ENCODE measurements at regions not wholly inside any gene's neighbourhood (a gene's known extent, or its start where the extent isn't known, plus 50 kb on each side); places are given as distances from the start of the nearest gene placed in this dataset.

GRCh38 chr6:14442242-14442641, 324.7 kb downstream of the CD83 start:
- TF ChIP-seq POLR2A (IDR thresholded peaks at IDR 0.05): no peak
- no peak for TF ChIP-seq CTCF (IDR thresholded peaks at IDR 0.05 in 4 of 5, conservative IDR thresholded peaks at IDR 0.05 in 1 of 5)
